B cell (primary cell): ENCODE measurements at regions not wholly inside any gene's neighbourhood (a gene's known extent, or its start where the extent isn't known, plus 50 kb on each side); places are given as distances from the start of the nearest gene placed in this dataset.

Experiments
- ATAC-seq: fragments of 200-7000 bp; cut with Tn5 transposase; one replicate; pipeline ENCODE4 v1.10.0; 2021; ENCODE audit warnings: low read depth, mild to moderate bottlenecking, moderate number of reproducible peaks, moderate library complexity
- CTCF ChIA-PET: fragments of 350-600 bp; sonication (Branson Sonifier 250); formaldehyde crosslinking; loops from one replicate; lab custom pipeline; 2021; ENCODE audit warnings: antibody characterized with exemption, inconsistent platforms; lab: Charles Lee
- POLR2A ChIA-PET: fragments of 350-600 bp; sonication (Branson Sonifier 250); formaldehyde crosslinking; loops from one replicate; lab custom pipeline; 2021; ENCODE audit warnings: antibody characterized with exemption; lab: Charles Lee
- DNase-seq: peaks from one replicate; pipeline ENCODE4 v3.0.0; 2013
- H2AFZ ChIP-seq: 2 replicates; pipeline ENCODE4 v1.6.1; 2012; ENCODE audit warnings: mild to moderate bottlenecking, low read depth, low read length; ENCODE audit not compliant: insufficient read depth, poor library complexity, severe bottlenecking
- H3K27ac ChIP-seq, 2 donors: 1 replicate in 1 of 2; 2 replicates in 1 of 2; pipeline ENCODE4 v1.5.1; 2012 to 2013; ENCODE audit warnings: low read length in 2 of 2, mild to moderate bottlenecking in 2 of 2, moderate library complexity in 1 of 2
- H3K27me3 ChIP-seq, 4 experiments: fragments of 200-600 bp in 1 of 4; sonication (generic) in 1 of 4; replicated peaks in 1 of 4; 1 replicate in 2 of 4; 2 replicates in 2 of 4; pipeline versions ENCODE4 v1.6.1 to v1.7.0; 2013 to 2016; ENCODE audit warnings: low read length in 3 of 4, mild to moderate bottlenecking in 2 of 4, mixed read lengths in 1 of 4, moderate library complexity in 1 of 4; ENCODE audit not compliant: insufficient read depth in 4 of 4, control insufficient read depth in 3 of 4; ENCODE audit errors: control extremely low read depth in 1 of 4
- H3K36me3 ChIP-seq, 2 experiments: replicated peaks in 1 of 2; 1 replicate in 1 of 2; 2 replicates in 1 of 2; pipeline versions ENCODE4 v1.6.1 to v1.7.1; 2013; ENCODE audit warnings: low read length in 1 of 2; ENCODE audit not compliant: insufficient read depth in 2 of 2, control insufficient read depth in 1 of 2; ENCODE audit errors: control extremely low read depth in 1 of 2, extremely low read depth in 1 of 2
- H3K4me1 ChIP-seq, 2 donors: fragments of 200-600 bp in 1 of 2; sonication (generic) in 1 of 2; 1 replicate in 1 of 2; 2 replicates in 1 of 2; pipeline versions ENCODE4 v1.5.1 to v1.6.1; 2013 to 2017; ENCODE audit warnings: low read length in 2 of 2; ENCODE audit not compliant: control insufficient read depth in 2 of 2, insufficient read depth in 2 of 2
- H3K4me2 ChIP-seq: replicated peaks from 2 replicates; pipeline ENCODE3; 2012; ENCODE audit warnings: mild to moderate bottlenecking, low read depth, low read length; ENCODE audit not compliant: poor library complexity, severe bottlenecking
- H3K4me3 ChIP-seq, 5 experiments: fragments of 200-600 bp in 1 of 5; sonication (generic) in 1 of 5; 1 replicate in 3 of 5; 2 replicates in 2 of 5; pipeline versions ENCODE4 v1.5.1 to v1.7.0; 2011 to 2016; ENCODE audit warnings: low read length in 4 of 5, mild to moderate bottlenecking in 4 of 5, low read depth in 2 of 5, control low read depth in 1 of 5, moderate library complexity in 1 of 5; ENCODE audit not compliant: insufficient read depth in 1 of 5; ENCODE audit errors: control extremely low read depth in 1 of 5, extremely low read depth in 1 of 5
- H3K79me2 ChIP-seq: fragments of 200-600 bp; sonication (generic); one replicate; pipeline ENCODE4 v1.6.0; 2016; ENCODE audit warnings: low read length; ENCODE audit not compliant: control insufficient read depth, insufficient read depth
- H3K9ac ChIP-seq: fragments of 200-600 bp; sonication (generic); 2 replicates; pipeline ENCODE4 v1.6.1; 2017; ENCODE audit warnings: mild to moderate bottlenecking, low read length, moderate library complexity
- H3K9me3 ChIP-seq, 3 donors: one replicate each; pipeline versions ENCODE4 v1.6.1 to v1.7.1; 2013; ENCODE audit warnings: low read length in 2 of 3; ENCODE audit not compliant: control insufficient read depth in 2 of 3, insufficient read depth in 1 of 3; ENCODE audit errors: control extremely low read depth in 1 of 3
- H4K20me1 ChIP-seq: 2 replicates; pipeline ENCODE4 v1.6.0; 2012; ENCODE audit warnings: mild to moderate bottlenecking, low read length; ENCODE audit not compliant: insufficient read depth, control insufficient read depth, poor library complexity, severe bottlenecking
- H3K27ac Mint-ChIP-seq: one replicate; pipeline ENCODE4 v1.8.0; 2021; ENCODE audit warnings: mixed read lengths
- H3K27me3 Mint-ChIP-seq: one replicate; pipeline ENCODE4 v1.8.0; 2021; ENCODE audit warnings: mixed read lengths
- H3K4me1 Mint-ChIP-seq: one replicate; pipeline ENCODE4 v1.8.0; 2021; ENCODE audit warnings: mixed read lengths
- H3K4me3 Mint-ChIP-seq: one replicate; pipeline ENCODE4 v1.8.0; 2021; ENCODE audit warnings: mixed read lengths
- H3K9me3 Mint-ChIP-seq: one replicate; pipeline ENCODE4 v1.8.0; 2022; ENCODE audit warnings: mixed read lengths; ENCODE audit not compliant: insufficient read depth
- CTCF ChIP-seq: fragments of 200-600 bp; IDR thresholded peaks from one replicate; pipeline ENCODE4 v1.8.0; 2022; ENCODE audit warnings: antibody characterized with exemption, mild to moderate bottlenecking
- EZH2 ChIP-seq: IDR thresholded peaks from 2 replicates; pipeline ENCODE4 v1.6.1; 2012; ENCODE audit warnings: borderline replicate concordance, low read depth, mild to moderate bottlenecking, moderate library complexity, low read length; ENCODE audit not compliant: insufficient read depth, poor library complexity, severe bottlenecking
- WGBS: methylation state at CpG from one replicate; pipeline ENCODE4 v1.1.5; 2013; ENCODE audit warnings: missing lambda C conversion rate; ENCODE audit not compliant: insufficient coverage; 5-methylcytosine and 5-hydroxymethylcytosine counted together
- intact Hi-C: fragments of 100-400 bp; cut with micrococcal nuclease; formaldehyde crosslinking; loops from one replicate; pipeline ENCODE4 v1.10.0; 2022

- Histone ChIP-seq H3K9me3 (no peaks in the 10 kb centered on the region), H2AFZ (no peak overlapping the region), H4K20me1 (no peaks in the 10 kb centered on the region), H3K4me2 (no peak overlapping the region), H3K4me3 (no peak overlapping the region), H3K36me3 (no peaks in the 10 kb centered on the region), H3K27me3 (peaks cover 0 to 6% (median 0%) of the 10 kb centered on the region in 4 experiments), H3K9ac (no peak overlapping the region), H3K27ac (no peak overlapping the region), H3K79me2 (no peaks in the 10 kb centered on the region), H3K4me1 (no peaks in the 10 kb centered on the region)
- Mint-ChIP-seq H3K4me3 (no peak overlapping the region), H3K4me1 (peaks cover 10% of the 10 kb centered on the region), H3K27ac (no peak overlapping the region), H3K27me3 (peaks cover 22% of the 10 kb centered on the region), H3K9me3 (no peaks in the 10 kb centered on the region)
- DNase-seq (no peak), ATAC-seq (no peak)
- no CpG with 5 or more reads among the region's 2 CpGs for WGBS
- ChIA-PET POLR2A (interaction anchor here (1.1 kb wide), 1 partner anchor 343 kb away, joined by 4 read pairs; no protein-coding TSS in a partner anchor), CTCF (no interaction called here)
- no peak for TF ChIP-seq EZH2
- no peak for TF ChIP-seq CTCF
- intact Hi-C loops: loop anchor here (10.0 kb wide), 1 partner anchor 654 kb away; no protein-coding TSS in a partner anchor
Measured at GRCh38 chrX:39810901-39811300, 286.9 kb downstream of the BCOR start.

- no peak overlapping the region for H3K4me3 Mint-ChIP-seq
- CTCF ChIA-PET: no interaction called here
- intact Hi-C loops: loop anchor here (10.0 kb wide), 1 partner anchor 653 kb away; no protein-coding TSS in a partner anchor
Measured at GRCh38 chrX:39811376-39811775, 286.4 kb downstream of the BCOR start.

More at GRCh38 chrX:39811376-39811775, 286.4 kb downstream of the BCOR start:
- POLR2A ChIA-PET: interaction anchor here (1.1 kb wide), 1 partner anchor 342 kb away, joined by 4 read pairs; no protein-coding TSS in a partner anchor
- H3K4me1 ChIP-seq: no peaks in the 10 kb centered on the region
- DNase-seq (no peak), ATAC-seq (no peak)
- Mint-ChIP-seq H3K27ac (no peak overlapping the region), H3K4me1 (peaks cover 10% of the 10 kb centered on the region), H3K9me3 (no peaks in the 10 kb centered on the region), H3K27me3 (peaks cover 22% of the 10 kb centered on the region)
- no peaks in the 10 kb centered on the region for H4K20me1 ChIP-seq
- no peaks in the 10 kb centered on the region for H3K9me3 ChIP-seq
- WGBS: no CpG with 5 or more reads among the region's 8 CpGs
- H3K27ac ChIP-seq: no peak overlapping the region
- H3K4me2 ChIP-seq: no peak overlapping the region
- TF ChIP-seq CTCF (no peak), EZH2 (no peak)
- no peak overlapping the region for H3K4me3 ChIP-seq
- no peak overlapping the region for H2AFZ ChIP-seq
- no peaks in the 10 kb centered on the region for H3K36me3 ChIP-seq
- H3K79me2 ChIP-seq: no peaks in the 10 kb centered on the region
- H3K27me3 ChIP-seq: peaks cover 0 to 6% (median 0%) of the 10 kb centered on the region in 4 experiments
- no peak overlapping the region for H3K9ac ChIP-seq
